IPS-20b (cell line): ENCODE measurements at regions not wholly inside any gene's neighbourhood (a gene's known extent, or its start where the extent isn't known, plus 50 kb on each side); places are given as distances from the start of the nearest gene placed in this dataset.

Experiments used
- H3K27ac ChIP-seq: one replicate; pipeline ENCODE4 v1.5.1; 2013; ENCODE audit warnings: low read length
- H3K27me3 ChIP-seq: 2 replicates; pipeline ENCODE4 v1.6.1; 2013; ENCODE audit warnings: mild to moderate bottlenecking, low read length, inconsistent platforms; ENCODE audit not compliant: insufficient read depth
- H3K36me3 ChIP-seq: 2 replicates; pipeline ENCODE4 v1.6.1; 2013; ENCODE audit warnings: low read depth, mild to moderate bottlenecking, inconsistent platforms, low read length, moderate library complexity; ENCODE audit not compliant: insufficient read depth
- H3K4me1 ChIP-seq: 2 replicates; pipeline ENCODE4 v1.6.1; 2013; ENCODE audit warnings: mild to moderate bottlenecking, control low read depth, inconsistent platforms, low read length, moderate library complexity; ENCODE audit not compliant: insufficient read depth
- H3K4me3 ChIP-seq: 2 replicates; pipeline ENCODE4 v1.5.1; 2013; ENCODE audit warnings: mild to moderate bottlenecking, low read length, inconsistent platforms
- H3K9ac ChIP-seq: 2 replicates; pipeline ENCODE4 v1.6.1; 2013; ENCODE audit warnings: low read depth, mild to moderate bottlenecking, inconsistent platforms, low read length, moderate library complexity
- H3K9me3 ChIP-seq: 2 replicates; pipeline ENCODE4 v1.6.1; 2013; ENCODE audit warnings: mild to moderate bottlenecking, low read depth, low read length, inconsistent platforms; ENCODE audit not compliant: insufficient read depth

DNA sequence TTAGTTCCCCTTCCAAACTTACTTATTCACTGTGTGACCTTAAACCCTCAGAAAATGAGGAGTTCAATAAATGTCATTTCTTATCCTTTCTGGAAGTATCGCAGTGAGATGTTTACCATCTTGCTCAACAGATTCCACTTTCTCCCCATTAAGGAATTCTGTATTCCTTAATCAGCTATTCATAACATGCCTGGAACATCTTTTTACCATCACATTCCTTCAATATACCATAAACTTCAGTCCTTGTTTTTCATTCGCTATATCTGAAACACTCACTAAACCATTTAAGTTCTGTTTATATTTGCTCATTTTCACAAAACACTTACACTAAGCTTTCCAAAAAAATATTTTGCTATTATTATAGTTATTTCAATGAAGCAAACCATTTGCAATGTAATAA lies 1158.6 kb downstream of the CDH12 start:
- no peak overlapping the region for H3K9ac ChIP-seq
- no peaks in the 10 kb centered on the region for H3K4me1 ChIP-seq
- no peaks in the 10 kb centered on the region for H3K9me3 ChIP-seq
- no peaks in the 10 kb centered on the region for H3K36me3 ChIP-seq
- H3K27ac ChIP-seq: no peak overlapping the region
- H3K4me3 ChIP-seq: no peak overlapping the region
- no peaks in the 10 kb centered on the region for H3K27me3 ChIP-seq

DNA sequence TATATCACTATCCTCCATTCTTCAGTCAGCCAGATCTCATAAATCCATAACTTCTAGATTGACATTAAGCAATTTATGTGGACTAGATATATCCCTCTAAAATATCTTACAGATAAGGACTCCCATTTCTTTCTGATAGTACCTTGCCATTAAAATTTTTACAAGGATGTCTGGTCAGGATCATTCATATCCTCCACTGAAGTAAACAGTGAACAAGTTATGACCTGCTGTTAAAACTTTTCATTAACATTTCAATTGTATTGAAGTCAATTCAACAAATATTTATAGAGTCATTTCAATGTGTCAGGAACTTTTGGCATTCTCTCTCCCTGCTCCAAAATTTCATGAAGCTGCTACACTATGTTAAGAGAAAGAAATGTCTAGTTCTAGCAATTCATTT lies 1159.6 kb downstream of the CDH12 start:
- Histone ChIP-seq H3K9me3 (no peaks in the 10 kb centered on the region), H3K27me3 (no peaks in the 10 kb centered on the region), H3K4me3 (no peak overlapping the region), H3K4me1 (no peaks in the 10 kb centered on the region), H3K27ac (no peak overlapping the region), H3K9ac (no peak overlapping the region), H3K36me3 (no peaks in the 10 kb centered on the region)

DNA sequence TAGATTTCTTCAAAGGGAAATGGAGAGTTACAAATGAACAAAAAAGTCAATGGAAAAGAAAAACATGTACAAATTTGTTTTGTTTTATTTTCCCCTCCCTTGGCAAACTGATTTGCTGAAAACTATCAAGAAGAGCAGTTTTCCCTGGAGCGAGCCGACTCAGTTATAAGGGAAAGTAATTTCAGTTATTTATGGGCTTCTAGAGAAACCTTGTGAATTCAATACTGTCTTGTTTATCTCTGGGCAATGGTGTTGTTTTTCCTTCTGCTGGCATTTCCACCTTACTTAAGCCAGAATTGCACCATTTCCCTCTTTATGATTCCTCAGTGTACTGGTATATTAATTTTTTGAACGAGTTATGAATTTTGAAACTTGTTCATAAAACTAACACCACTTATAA lies 1163.6 kb downstream of the CDH12 start:
- H3K4me3 ChIP-seq: no peak overlapping the region
- H3K4me1 ChIP-seq: no peaks in the 10 kb centered on the region
- H3K9me3 ChIP-seq: no peaks in the 10 kb centered on the region
- H3K27ac ChIP-seq: no peak overlapping the region
- H3K9ac ChIP-seq: no peak overlapping the region
- H3K36me3 ChIP-seq: no peaks in the 10 kb centered on the region
- H3K27me3 ChIP-seq: no peaks in the 10 kb centered on the region

DNA sequence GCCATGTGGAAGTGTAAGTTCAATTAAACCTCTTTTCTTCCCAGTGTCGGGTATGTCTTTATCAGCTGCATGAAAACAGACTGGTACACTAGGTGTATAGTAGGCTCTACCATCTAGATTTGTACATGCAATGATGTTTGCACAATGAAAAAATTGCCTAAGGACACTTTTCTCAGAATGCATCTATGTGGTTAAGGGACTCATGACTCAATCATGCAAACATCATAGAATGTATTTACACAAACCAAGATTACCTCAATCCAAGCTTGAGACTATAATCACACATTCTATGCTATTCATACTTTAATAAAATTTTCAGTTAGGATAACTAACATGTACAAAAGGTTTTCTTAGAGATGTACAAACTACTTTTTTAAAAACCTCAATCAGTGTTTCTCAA lies 1164.5 kb downstream of the CDH12 start:
- H3K36me3 ChIP-seq: no peaks in the 10 kb centered on the region
- no peaks in the 10 kb centered on the region for H3K9me3 ChIP-seq
- H3K4me1 ChIP-seq: no peaks in the 10 kb centered on the region
- no peaks in the 10 kb centered on the region for H3K27me3 ChIP-seq
- H3K4me3 ChIP-seq: no peak overlapping the region
- no peak overlapping the region for H3K27ac ChIP-seq
- no peak overlapping the region for H3K9ac ChIP-seq

- Histone ChIP-seq H3K27me3 (no peaks in the 10 kb centered on the region), H3K9ac (no peak overlapping the region), H3K9me3 (no peaks in the 10 kb centered on the region), H3K4me3 (no peak overlapping the region), H3K36me3 (no peaks in the 10 kb centered on the region), H3K27ac (no peak overlapping the region), H3K4me1 (no peaks in the 10 kb centered on the region)
Measured at GRCh38 chr5:21687621-21688020, 1165.5 kb downstream of the CDH12 start.

- Histone ChIP-seq H3K27ac (no peak overlapping the region), H3K9ac (no peak overlapping the region), H3K27me3 (no peaks in the 10 kb centered on the region)
Measured at GRCh38 chr5:21686706-21687105, 1166.4 kb downstream of the CDH12 start.

DNA sequence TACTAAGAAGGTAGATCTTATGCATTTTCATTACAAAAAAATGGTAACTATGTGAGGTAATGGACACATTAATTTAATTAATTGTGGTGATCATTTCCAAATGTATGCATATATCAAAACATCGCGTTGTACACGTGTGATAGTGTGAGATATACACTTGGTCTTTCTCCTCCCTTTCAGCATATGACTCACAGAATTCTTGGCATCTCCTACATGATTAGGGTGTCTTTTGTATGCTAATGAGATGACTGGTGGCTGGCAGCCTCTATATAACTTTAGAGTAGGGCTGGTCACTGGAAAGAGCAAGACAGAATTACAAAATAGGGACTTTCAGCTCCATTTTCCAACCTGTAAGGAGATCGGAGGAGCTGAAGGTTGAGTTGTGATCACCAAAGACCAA lies 1167.6 kb downstream of the CDH12 start:
- no peaks in the 10 kb centered on the region for H3K4me1 ChIP-seq
- no peak overlapping the region for H3K4me3 ChIP-seq
- no peak overlapping the region for H3K27ac ChIP-seq
- no peaks in the 10 kb centered on the region for H3K27me3 ChIP-seq
- H3K9me3 ChIP-seq: no peaks in the 10 kb centered on the region
- no peaks in the 10 kb centered on the region for H3K36me3 ChIP-seq
- no peak overlapping the region for H3K9ac ChIP-seq

More at GRCh38 chr5:21686706-21687105, 1166.4 kb downstream of the CDH12 start:
- no peaks in the 10 kb centered on the region for H3K36me3 ChIP-seq
- H3K4me3 ChIP-seq: no peak overlapping the region
- no peaks in the 10 kb centered on the region for H3K4me1 ChIP-seq
- no peaks in the 10 kb centered on the region for H3K9me3 ChIP-seq

DNA sequence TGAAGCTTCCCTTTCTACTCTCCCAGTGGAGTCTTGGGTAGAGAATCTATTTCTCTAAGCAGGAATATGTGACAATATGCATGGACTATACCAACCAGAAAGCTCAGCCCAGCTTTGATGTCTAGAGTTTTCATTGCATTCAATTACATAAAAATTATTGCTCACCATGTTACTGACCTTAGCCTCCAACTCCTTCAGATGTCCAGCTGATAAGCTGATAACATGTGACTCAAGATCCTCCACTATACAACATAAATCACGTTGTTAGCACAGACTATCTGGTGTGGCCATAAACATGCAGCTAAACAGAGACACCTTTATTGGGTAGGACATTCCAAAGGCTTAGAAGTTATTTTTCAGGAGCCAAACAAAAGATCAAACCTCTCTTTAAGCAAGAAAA lies 1168.2 kb downstream of the CDH12 start:
- Histone ChIP-seq H3K27ac (no peak overlapping the region), H3K4me1 (no peaks in the 10 kb centered on the region), H3K9ac (no peak overlapping the region), H3K27me3 (no peaks in the 10 kb centered on the region), H3K9me3 (no peaks in the 10 kb centered on the region), H3K36me3 (no peaks in the 10 kb centered on the region), H3K4me3 (no peak overlapping the region)

DNA sequence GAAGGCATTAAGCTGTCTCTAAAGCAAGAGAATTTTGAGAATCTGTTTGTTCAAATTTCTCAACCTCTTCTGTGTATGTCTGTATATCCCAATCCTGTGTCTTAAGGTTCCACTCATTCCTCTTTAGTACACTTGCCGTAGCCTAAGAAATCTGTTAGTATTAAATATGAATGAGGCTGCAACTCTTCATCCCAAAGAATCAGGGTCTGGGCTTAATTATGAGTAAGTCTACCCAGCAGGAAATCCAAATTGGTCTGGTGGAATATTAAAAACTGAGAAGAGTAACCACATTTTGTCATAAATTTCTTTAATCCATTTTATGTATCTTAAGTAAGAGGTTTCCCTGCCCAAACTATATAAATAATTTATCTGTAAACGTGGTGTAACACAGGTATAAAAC lies 1171.2 kb downstream of the CDH12 start:
- no peak overlapping the region for H3K27ac ChIP-seq
- H3K4me1 ChIP-seq: no peaks in the 10 kb centered on the region
- H3K27me3 ChIP-seq: no peaks in the 10 kb centered on the region
- no peaks in the 10 kb centered on the region for H3K9me3 ChIP-seq
- no peaks in the 10 kb centered on the region for H3K36me3 ChIP-seq
- no peak overlapping the region for H3K4me3 ChIP-seq
- no peak overlapping the region for H3K9ac ChIP-seq

GRCh38 chr5:21680641-21681040 lies 1172.5 kb downstream of the CDH12 start:
- Histone ChIP-seq H3K27ac (no peak overlapping the region), H3K9ac (no peak overlapping the region)

GRCh38 chr5:21680196-21680595 lies 1172.9 kb downstream of the CDH12 start:
- H3K27ac ChIP-seq: no peak overlapping the region
- no peak overlapping the region for H3K9ac ChIP-seq
- H3K4me3 ChIP-seq: no peak overlapping the region

More at GRCh38 chr5:21680641-21681040, 1172.5 kb downstream of the CDH12 start:
- Histone ChIP-seq H3K4me1 (no peaks in the 10 kb centered on the region), H3K9me3 (no peaks in the 10 kb centered on the region), H3K4me3 (no peak overlapping the region), H3K36me3 (no peaks in the 10 kb centered on the region), H3K27me3 (no peaks in the 10 kb centered on the region)

DNA sequence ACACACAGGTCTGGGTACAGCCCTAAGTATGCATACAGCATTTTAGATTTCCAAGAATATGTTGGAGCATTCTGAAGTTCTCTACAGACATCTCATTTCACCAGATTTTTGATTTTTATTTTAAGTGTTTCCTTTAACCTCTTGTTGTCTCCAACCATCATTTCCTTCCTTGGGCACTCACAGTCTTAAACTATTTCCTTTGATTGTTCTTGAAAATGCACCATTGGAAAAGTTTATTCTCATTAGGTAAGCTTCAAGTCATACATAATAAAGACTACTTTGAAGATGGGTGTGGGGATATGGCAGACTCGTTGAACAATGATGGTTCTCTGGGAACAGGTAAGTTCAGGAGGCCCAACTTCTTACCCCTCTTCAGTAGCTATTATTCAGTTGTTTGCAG lies 1174.6 kb downstream of the CDH12 start:
- Histone ChIP-seq H3K27me3 (no peaks in the 10 kb centered on the region), H3K9me3 (no peaks in the 10 kb centered on the region), H3K36me3 (no peaks in the 10 kb centered on the region), H3K27ac (no peak overlapping the region), H3K4me1 (no peaks in the 10 kb centered on the region), H3K4me3 (no peak overlapping the region), H3K9ac (no peak overlapping the region)

More at GRCh38 chr5:21680196-21680595, 1172.9 kb downstream of the CDH12 start:
- Histone ChIP-seq H3K36me3 (no peaks in the 10 kb centered on the region), H3K27me3 (no peaks in the 10 kb centered on the region), H3K9me3 (no peaks in the 10 kb centered on the region), H3K4me1 (no peaks in the 10 kb centered on the region)

GRCh38 chr5:21672911-21673310 lies 1180.2 kb downstream of the CDH12 start:
- H3K4me1 ChIP-seq: no peaks in the 10 kb centered on the region
- H3K27ac ChIP-seq: no peak overlapping the region
- no peaks in the 10 kb centered on the region for H3K9me3 ChIP-seq
- H3K4me3 ChIP-seq: no peak overlapping the region
- H3K27me3 ChIP-seq: no peaks in the 10 kb centered on the region
- H3K9ac ChIP-seq: no peak overlapping the region
- no peaks in the 10 kb centered on the region for H3K36me3 ChIP-seq
